ENCODE measurements at regions not wholly inside any gene's neighbourhood (a gene's known extent, or its start where the extent isn't known, plus 50 kb on each side); places are given as distances from the start of the nearest gene placed in this dataset.

DNA sequence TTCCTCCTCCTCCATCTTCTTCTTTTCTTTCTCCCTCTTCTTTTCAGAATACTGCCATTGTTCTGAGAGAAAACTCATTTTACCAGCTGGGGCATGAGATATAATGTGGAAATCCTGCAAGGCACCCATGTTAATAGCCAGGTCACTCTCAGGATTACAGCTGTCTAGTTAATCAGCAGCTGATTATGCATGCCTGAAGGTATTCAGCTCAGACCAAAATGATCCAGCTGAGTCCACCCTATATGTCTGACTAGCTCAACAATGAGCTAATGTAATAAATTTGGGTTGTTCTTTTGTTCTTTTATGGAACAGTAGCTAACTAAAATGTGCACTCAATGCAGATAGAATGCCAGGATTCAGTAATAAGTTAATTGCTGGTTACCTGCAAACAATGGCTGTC, 441.4 kb downstream of the KDM5D start:
- Histone ChIP-seq H3K4me3 (no peak overlapping the region), H3K9me3 (no peaks in the 10 kb centered on the region), H3K27me3 (replicated peaks; ENCODE audit: insufficient read depth) (no peaks in the 10 kb centered on the region), H3K36me3 (no peaks in the 10 kb centered on the region), H3K27ac (no peak overlapping the region), H3K4me1 (ENCODE audit: control insufficient read depth in 1 of 2, low read depth in 2 of 2) (no peaks in the 10 kb centered on the region)
- TF ChIP-seq, protein P1, sequence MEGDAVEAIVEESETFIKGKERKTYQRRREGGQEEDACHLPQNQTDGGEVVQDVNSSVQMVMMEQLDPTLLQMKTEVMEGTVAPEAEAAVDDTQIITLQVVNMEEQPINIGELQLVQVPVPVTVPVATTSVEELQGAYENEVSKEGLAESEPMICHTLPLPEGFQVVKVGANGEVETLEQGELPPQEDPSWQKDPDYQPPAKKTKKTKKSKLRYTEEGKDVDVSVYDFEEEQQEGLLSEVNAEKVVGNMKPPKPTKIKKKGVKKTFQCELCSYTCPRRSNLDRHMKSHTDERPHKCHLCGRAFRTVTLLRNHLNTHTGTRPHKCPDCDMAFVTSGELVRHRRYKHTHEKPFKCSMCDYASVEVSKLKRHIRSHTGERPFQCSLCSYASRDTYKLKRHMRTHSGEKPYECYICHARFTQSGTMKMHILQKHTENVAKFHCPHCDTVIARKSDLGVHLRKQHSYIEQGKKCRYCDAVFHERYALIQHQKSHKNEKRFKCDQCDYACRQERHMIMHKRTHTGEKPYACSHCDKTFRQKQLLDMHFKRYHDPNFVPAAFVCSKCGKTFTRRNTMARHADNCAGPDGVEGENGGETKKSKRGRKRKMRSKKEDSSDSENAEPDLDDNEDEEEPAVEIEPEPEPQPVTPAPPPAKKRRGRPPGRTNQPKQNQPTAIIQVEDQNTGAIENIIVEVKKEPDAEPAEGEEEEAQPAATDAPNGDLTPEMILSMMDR (IDR thresholded peaks at IDR 0.05) = no peak
- DNase-seq (ENCODE audit: low spot score) (no peak), ATAC-seq (ENCODE audit: insufficient number of reproducible peaks, low FRiP score, low read depth) (no peak)

DNA sequence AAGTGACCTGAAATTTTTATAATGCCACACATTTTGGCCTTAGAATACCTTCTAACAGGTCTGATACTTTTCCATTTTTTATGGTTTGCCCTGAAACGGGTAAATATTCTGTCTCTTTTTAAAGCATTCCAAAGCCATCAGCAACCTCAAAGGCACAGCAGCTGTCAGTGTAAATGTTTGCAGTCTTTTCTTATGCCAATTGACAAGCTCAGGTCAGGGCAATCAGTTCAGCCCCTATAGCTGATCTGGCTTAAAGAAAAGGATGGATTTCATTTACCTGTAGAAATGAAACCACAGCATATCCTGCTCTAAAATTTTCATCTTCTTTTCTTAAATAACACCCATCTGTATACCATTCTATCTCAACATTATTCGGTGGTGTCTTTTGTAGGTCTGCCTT, 453.6 kb downstream of the KDM5D start:
- Histone ChIP-seq H3K4me1 (ENCODE audit: control insufficient read depth in 1 of 2, low read depth in 2 of 2) (no peaks in the 10 kb centered on the region), H3K27me3 (replicated peaks; ENCODE audit: insufficient read depth) (no peaks in the 10 kb centered on the region), H3K27ac (no peak overlapping the region), H3K36me3 (no peaks in the 10 kb centered on the region), H3K4me3 (no peak overlapping the region), H3K9me3 (no peaks in the 10 kb centered on the region)
- TF ChIP-seq, protein P1 (IDR thresholded peaks at IDR 0.05) = no peak
- ATAC-seq (ENCODE audit: insufficient number of reproducible peaks, low FRiP score, low read depth) (no peak), DNase-seq (ENCODE audit: low spot score) (no peak)

- ATAC-seq (ENCODE audit: insufficient number of reproducible peaks, low FRiP score, low read depth) (no peak), DNase-seq (ENCODE audit: low spot score) (no peak)
- TF ChIP-seq, protein P1 (IDR thresholded peaks at IDR 0.05) = no peak
- no peaks in the 10 kb centered on the region for H3K4me1 ChIP-seq (ENCODE audit: control insufficient read depth in 1 of 2, low read depth in 2 of 2)
- no peaks in the 10 kb centered on the region for H3K27me3 ChIP-seq (replicated peaks; ENCODE audit: insufficient read depth)
- no peak overlapping the region for H3K27ac ChIP-seq
- no peaks in the 10 kb centered on the region for H3K36me3 ChIP-seq
- no peaks in the 10 kb centered on the region for H3K9me3 ChIP-seq
- no peak overlapping the region for H3K4me3 ChIP-seq
Measured at GRCh38 chrY:19274076-19274475, 470.4 kb downstream of the KDM5D start.

GRCh38 chrY:19268331-19268730, 476.2 kb downstream of the KDM5D start:
- Histone ChIP-seq H3K27ac (no peak overlapping the region), H3K36me3 (no peaks in the 10 kb centered on the region), H3K27me3 (replicated peaks; ENCODE audit: insufficient read depth) (no peaks in the 10 kb centered on the region), H3K4me3 (no peak overlapping the region), H3K9me3 (no peaks in the 10 kb centered on the region), H3K4me1 (ENCODE audit: control insufficient read depth in 1 of 2, low read depth in 2 of 2) (no peaks in the 10 kb centered on the region)
- TF ChIP-seq, protein P1 (IDR thresholded peaks at IDR 0.05) = no peak
- no peak for DNase-seq (ENCODE audit: low spot score)
- no peak for ATAC-seq (ENCODE audit: insufficient number of reproducible peaks, low FRiP score, low read depth)

GRCh38 chrY:19265404-19265803, 479.1 kb downstream of the KDM5D start:
- no peaks in the 10 kb centered on the region for H3K27me3 ChIP-seq (replicated peaks; ENCODE audit: insufficient read depth)
- no peaks in the 10 kb centered on the region for H3K9me3 ChIP-seq
- TF ChIP-seq, protein P1 (IDR thresholded peaks at IDR 0.05) = no peak
- ATAC-seq (ENCODE audit: insufficient number of reproducible peaks, low FRiP score, low read depth) (no peak), DNase-seq (ENCODE audit: low spot score) (no peak)
- no peak overlapping the region for H3K4me3 ChIP-seq
- no peaks in the 10 kb centered on the region for H3K4me1 ChIP-seq (ENCODE audit: control insufficient read depth in 1 of 2, low read depth in 2 of 2)
- H3K27ac ChIP-seq = no peak overlapping the region
- no peaks in the 10 kb centered on the region for H3K36me3 ChIP-seq

Data from thoracic aorta (tissue), 2 donors.